NCI-H128 (cell line): ENCODE measurements at regions not wholly inside any gene's neighbourhood (a gene's known extent, or its start where the extent isn't known, plus 50 kb on each side); places are given as distances from the start of the nearest gene placed in this dataset.

Experiments used
- DNase-seq: peaks from one replicate; lab custom pipeline; 2025; ENCODE audit not compliant: unreplicated experiment; lab: John Stamatoyannopoulos, UW

GRCh38 chr1:181423301-181423918 lies 59.9 kb upstream of the CACNA1E start:
- no peak for DNase-seq

DNA sequence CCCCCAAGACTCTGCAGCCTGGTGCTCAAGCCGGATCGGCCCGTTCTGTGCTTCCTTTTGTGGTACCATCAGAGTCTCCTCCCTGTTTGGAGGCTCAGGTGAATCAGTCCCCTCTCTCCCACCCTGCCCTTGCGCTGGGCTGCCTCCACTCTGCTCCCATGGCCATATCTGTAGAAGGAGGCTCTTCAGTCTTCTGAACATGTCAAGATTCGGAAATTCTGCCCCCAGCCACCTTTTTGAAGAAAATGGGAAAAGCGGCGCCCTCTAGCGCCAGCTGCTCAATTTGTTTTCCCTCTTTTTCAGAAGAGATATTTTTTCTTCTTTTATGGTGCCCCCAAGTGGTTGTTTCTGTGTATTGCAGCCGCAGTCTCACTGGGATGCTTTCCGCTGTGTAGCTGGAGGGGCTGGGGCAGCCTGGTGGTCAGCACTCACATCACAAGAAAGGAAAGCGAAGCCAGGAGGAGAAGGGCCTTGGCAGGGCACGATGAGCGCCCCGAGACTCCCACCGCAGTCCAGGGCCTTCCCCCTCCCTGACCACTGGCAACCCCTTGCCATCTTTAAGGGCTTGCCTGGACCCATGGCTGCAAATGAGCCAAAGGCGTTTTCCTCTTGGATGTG lies 58.4 kb upstream of the CACNA1E start:
- DNase-seq: peak; percentile 90

DNA sequence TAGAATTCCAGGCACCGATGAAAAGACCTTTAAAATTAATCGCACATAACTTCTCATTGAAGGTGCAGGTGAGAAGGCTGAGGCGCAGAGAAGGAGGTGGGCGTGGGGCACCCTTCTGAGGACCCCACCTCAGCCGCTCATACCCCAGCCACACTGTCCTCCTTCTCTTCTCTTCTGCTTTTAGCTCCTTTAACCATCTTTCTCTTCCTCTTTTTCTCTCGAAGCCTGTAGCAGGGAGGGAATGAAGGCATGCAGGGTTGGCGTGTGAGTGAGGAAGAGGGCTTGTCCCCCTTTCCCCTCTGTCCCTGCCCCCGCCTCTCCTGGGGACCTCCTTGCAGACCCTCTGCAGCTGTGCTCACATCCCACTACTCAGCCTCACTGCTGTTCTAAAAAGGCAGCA lies 57.8 kb upstream of the CACNA1E start:
- DNase-seq: no peak

DNA sequence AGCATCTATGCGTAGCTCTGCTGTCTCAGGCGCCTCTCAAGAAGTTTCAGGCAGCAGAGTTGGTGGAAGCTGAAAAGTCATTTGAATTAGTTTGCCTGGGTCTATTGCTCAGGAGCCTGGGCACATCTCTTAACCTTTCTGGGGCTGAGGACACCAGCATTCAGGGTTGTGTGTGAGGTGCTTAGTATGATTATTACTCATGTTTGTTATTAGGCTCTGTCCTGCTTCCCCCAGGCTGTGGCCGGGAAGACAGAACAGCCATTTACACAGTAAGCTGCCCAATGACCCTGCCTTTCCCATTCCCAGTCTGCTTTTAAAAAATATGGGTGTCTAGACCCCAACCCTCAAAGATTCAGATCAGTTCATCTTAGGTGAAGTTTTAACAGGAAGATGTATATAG lies 53.9 kb upstream of the CACNA1E start:
- DNase-seq: no peak

- no peak for DNase-seq
These were observed 53.1 kb upstream of the CACNA1E start for GRCh38 chr1:181430015-181430885.
